GM18907 (cell line): ENCODE measurements at regions not wholly inside any gene's neighbourhood (a gene's known extent, or its start where the extent isn't known, plus 50 kb on each side); places are given as distances from the start of the nearest gene placed in this dataset.
A peak's percentile ranks its signal among the peaks of the same experiment; 100 is the strongest.
"Not testable (repeated sequence)": the region's sequence is repeated elsewhere in the genome, so short reads cannot be mapped to it uniquely, and the experiment has no call there.

Experiments
- ATAC-seq: cut with Tn5 transposase; IDR thresholded peaks from one replicate; pipeline ENCODE4 v1.9.1; 2021; ENCODE audit warnings: mild to moderate bottlenecking, moderate library complexity; ENCODE audit not compliant: unreplicated experiment

DNA sequence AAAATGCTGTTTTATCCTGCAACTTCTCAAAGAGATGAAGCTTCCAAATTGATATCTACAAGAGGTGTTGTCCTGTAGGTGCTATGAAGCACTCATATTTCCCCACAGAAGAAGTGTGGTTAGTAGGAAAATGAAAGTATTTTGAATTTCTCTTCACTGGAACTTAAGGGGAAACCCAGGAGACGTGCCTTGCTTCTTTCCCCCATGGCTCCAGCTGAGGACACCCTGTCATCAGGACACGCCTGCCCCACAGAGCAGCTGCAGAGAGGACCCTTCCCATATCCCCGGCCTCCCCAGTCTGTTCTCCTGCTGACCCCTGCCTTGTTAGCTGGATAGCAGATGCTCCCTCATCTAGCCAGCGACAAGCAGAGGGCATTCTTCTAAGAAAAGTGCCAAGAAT, 371.3 kb downstream of the COG6 start:
- ATAC-seq = peak; percentile 39

DNA sequence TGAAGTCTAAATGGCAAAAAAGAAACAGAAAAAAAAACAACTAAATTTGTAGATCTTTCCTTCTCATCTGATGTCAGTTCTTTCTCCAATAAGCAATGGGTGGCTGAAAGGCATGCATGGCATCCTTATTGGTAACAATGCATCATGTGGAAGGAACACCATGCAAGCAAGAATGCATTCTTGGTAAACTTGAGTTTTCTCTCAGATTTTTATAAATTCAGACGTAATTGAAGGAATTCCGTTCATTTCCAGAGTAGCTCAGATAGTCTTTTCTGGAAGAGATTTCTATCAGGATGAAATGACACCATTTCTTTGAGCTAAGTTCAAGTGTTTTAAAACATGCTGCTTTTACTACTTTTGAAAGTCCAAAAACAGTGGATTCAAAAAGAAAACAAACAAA, 373.0 kb downstream of the COG6 start:
- ATAC-seq = no peak

DNA sequence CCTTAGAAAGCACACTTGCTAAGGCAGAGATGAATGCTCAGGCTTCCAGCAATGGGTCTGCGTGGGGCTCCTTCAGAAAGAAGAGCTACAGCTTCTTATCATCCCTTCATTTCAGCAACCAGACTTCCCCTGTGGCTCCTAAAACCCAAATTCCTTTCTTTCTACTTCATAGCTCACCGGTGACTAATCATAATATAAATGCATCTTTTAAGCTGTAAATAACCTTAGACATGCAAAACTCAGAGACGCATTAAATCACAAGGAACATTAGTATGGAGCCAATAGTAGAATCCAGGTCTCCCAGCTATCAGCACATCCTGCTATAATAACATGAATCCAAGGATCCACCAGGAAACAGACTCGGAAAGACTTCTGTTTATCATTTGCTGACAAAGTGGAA, 375.6 kb downstream of the COG6 start:
- ATAC-seq = no peak

DNA sequence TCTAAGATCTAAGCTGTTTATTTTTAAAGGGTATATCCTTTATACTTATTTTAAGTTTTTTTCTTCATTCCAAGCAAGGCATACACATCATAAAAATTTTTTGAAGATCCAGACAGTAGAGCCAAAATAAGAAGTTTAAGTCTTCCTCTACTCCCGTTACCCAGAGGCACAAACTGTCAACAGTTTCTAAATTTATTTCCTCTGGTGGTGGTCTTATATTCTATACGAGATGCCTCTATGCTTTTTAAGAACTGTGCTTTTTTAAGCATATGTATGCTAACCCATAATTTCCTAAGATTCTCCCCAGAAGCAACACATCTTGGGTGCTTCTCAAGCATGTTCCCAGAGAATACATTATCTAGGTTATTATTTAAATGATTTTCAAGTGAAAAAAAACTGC, 383.6 kb downstream of the COG6 start:
- ATAC-seq = no peak

DNA sequence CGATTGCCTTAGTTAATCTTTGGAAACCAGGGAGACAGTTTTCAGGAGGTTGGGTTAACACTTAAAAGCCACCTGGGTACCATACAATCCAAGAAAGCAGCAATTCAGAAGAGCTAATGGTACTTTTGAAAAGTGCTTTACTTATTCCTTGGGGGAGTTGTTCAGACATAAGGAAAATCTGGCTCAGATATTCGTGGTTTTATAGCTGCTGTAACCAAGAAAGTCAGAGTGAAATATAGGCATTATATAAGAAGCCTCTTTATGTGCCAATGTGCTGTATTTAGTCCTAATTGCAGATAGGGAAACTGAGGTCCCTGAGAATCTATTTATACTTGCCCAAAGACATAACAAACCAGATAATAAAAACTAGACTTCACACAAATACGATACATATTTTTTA, 387.5 kb downstream of the COG6 start:
- ATAC-seq = no peak

DNA sequence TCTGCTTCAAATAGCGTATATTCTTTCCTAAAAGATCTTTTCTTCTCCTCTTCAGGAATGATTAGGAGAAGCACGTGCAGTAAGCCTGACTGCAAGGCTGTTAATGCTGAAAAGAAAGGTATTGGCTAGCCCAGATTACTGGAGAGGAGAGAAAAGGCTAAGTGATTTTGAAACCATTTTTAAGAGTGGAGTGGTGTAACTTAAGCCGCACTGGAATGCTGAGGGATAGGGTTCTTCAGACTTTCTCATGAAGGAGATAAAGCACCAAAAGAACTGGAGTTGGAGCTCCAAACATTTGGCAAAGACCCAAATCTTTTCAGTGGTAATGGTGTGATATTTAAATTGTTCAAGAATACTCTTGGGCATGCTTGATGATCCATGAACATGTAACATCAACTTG, 388.3 kb downstream of the COG6 start:
- no peak for ATAC-seq

DNA sequence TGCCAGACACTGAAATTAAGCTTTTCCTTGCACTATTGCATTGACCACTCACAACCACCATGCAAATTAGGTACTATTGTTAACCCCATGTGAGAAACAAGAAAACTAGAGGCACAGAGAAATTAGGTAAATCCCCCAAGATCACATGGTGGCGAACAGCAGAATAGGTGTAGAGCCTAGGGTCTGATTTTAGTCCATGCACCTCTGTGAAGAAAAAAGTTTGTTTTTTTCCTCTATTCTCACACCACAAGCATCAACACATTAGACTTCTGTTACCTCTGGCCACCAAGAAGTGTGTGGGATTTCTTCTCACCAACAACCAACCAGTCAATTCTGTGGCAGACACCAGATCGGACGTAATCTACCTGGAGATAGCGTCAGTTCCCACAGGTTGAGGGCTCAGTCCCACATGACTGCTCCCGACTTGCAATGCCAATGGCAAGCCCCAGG, 391.9 kb downstream of the COG6 start:
- ATAC-seq = peak; percentile 95

DNA sequence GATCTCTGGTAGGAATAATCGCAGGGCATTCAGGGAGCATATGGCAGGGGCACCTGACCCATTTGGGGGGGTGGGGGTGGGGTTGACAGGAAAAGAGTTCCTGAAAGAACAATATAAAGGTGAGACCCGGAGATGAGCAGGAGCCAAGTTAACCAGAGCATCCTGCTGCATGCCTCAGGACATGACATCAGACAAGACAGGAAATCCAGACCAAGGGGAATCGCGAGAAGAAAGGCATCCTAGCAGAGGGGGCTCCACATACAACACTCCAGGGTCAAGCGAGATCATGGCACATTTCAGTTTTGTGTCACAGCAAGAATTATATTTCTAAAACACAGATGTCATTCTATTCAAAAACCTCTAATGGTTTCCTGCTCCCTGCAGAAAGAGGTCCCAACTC, 393.1 kb downstream of the COG6 start:
- ATAC-seq = no peak

DNA sequence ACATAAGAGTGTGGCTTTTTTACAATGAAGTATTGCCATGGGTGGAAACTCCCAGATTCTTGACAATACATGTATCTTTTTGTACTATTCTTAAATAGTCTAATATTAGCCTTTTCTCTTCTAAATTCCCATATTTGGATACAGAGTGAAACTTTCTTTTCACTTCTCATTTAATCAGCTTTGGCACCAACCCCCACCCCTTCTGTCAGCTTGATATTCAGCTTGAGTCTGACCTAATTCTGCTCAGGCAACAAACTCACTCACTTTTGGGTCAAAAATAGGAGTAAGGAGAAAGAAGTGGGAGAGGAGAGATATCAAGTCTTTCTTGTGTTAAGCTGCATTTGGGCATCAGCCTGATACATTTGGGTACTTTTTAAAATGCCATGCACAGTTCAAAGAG, 397.5 kb downstream of the COG6 start:
- ATAC-seq = no peak

DNA sequence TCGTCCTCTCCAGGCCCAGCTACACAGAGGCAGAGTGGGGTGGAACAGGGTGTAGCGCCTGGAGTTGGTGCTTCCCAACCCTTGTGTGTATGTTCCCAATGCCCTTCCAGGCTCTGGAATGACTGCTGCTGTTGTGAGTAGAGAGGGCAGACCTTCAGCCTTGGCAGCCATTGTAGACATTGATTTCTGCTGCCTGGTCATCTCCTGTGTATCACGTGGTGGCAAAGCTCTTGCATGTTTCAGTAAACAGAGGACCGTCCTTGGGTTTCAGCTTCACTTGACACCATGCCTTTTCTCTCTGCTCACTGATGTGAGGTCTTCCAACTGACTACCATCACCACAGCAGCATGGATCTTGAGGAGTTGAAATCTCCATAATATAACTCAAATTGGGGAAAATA, 397.9 kb downstream of the COG6 start:
- ATAC-seq = no peak

DNA sequence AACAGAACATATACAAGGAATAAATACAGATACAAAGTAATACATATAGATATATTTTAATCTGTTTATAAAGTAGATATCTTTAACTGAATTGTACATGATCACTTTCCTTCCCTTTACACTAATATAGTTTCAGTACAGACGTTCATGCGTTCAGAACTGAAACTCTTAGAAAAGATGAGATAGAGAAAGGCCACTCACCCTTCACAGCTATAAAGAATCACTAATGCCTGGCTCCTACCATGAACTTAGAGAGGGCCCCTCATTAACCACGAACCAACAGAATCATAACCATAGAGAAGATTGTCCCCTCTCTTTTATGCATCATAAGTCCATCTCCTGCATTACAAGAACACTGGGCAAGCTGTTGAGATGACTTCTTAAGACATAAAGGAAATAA, 399.0 kb downstream of the COG6 start:
- ATAC-seq = not testable (repeated sequence)

DNA sequence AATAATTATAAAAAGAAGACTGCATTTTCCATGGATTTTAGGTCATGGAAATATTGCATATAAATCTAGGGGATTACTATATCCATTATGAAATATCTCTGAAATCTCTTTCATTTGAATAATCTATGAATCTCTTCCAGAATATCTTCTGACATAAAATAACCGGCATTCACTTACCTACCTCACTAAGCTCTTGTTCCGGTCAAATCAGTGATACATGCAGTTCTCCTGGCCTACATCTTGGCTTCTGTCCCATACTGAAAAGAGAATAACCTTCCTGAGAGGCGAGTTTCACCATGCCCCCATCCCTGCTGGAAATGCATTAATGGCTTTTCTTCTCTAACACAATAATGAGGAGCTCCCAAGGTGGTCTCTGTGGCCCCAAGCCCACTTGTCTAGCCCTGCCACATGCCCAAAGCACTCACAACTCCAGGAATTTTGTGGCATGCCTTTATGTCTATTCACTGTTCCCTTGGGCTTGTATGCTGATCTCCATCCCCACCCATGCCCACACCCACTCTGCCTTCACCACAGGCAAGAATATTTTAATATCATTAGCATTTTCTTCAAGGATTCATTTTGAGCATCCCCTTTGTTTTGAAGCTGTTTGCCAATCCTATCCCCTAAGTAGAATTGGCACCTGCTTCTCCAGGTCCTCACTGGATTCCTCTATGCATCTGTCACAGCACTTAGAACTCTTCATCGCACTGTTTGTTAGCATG, 401.6 kb downstream of the COG6 start:
- no peak for ATAC-seq

DNA sequence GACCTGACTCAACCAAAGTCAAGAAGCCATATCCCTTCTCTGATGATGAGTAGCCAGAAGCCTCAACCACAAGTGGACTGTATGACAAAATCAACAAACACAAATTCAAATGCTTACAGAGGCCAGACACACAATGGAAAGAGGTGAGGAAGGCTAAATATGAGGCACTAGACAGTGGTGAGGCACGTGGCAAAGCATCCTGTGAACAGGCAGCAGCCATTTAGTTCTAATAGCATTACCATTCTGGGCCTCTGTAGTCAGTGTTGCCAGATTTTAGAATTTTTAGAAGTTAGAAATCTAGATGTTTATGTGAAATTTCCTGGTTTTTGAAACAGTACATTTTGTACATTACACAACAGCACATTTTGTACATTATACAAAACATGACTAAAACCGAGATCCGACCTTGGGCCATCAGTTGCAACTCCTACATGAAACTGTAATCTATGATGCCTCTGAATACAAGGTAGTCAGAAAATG, 403.3 kb downstream of the COG6 start:
- peak; percentile 44 for ATAC-seq

DNA sequence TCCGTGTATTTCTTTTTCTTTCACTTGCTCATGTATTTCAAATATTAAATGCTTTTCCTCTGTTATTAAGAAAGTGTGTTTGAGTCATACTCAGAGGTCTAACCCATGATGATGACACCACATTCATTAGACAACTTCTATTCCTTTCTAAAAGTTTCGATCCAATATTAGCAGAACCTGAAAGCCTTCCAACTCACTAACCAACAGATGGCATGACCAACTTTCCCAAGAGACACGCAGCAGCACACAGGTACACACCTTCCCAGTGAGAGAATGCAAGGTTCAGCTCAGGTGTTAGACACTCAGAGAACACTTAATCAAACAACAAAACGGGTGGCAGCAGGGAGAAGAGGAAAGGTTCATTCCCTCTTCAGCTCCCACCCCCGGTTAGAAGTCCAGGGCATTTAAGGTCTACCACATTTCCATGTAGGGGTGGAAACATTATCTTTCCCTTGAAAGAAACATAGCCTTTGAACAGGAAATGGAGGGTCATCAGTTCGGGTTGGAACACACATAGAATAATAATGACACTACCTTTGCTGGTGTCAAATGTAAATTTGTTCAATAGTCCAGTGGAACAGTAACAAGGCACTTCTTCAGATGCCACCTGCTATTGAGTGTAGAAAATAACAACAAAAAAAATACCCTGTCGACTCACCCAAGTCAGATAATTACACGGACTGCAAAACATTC, 404.2 kb downstream of the COG6 start:
- peak; percentile 45 for ATAC-seq

DNA sequence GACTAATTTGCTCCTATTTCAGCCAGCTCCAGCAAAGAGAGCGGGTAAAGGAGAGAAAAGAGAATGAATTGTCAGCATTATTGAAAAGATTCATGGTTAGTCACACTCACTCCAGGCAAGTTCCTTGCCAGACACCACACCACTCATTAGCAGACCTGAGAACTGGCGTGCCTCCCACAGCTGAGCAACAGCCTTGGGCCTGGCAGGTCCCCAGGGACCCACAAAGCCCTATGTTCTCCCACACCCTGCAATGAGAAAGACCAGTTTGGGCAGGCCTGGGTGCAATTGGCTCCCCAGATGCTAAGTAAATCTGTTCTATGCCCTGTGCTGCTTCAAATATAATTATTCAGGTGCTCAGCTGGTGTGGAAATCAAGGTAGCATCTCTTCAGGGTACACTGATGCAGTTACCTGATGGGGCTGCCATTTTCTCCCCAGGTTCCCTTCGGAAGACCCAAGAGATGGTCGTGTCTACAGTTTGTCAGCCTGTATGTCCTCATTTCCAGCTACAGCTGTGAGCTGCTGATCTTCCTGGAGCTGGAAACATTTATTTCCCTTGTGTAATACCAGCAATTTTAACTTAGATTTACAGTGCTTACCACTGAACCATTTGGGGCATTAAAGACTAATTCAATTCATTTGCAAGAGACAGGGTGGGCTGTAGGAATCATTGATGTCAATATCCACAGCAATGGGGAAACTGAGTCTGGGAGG, 405.0 kb downstream of the COG6 start:
- peak; percentile 80 for ATAC-seq

DNA sequence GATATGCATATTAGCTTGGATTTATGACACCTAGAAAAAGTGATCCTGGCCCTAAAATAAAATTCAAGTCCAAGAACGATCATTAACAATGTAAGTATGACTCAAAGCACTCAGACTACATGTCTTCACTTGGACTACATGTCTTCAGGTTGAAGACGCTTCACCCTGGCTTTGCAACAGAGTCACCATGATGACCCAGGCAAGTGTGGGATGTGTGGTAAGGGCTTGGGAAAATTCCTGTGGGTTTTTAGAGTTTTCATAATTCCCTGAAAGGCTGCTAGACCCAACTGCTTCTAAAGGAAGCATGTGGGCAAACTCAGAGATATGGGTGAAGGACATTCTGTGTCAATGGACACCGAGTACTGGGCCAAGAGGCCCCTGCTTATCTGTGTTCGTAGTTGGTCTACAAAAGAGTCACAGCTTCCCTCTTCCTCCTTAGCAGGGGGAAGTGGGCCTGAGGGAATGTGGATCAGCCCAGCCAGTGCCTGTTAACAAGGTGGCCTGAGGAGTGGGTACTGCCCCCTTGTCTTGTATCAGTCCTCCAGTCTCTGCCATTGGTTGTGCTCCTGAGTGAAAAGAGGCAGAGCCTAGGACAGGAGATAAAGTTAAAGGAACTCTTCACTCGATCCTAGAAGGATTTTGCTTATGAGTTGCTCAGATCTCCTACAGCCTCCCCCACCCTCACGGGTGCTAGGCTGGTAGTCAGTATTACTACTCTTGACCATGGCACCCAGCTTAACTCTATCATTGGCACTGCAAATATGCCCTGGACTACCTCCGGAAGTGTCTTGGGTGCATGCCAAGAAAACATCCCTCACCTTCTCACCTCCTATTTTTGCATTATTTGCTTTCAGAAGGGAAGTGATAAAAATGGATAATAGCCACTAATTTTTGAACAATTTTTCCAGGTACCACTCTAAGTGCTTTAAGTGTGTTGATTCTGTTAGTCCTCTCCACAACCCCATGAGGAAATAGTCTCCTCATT, 406.3 kb downstream of the COG6 start:
- no peak for ATAC-seq

DNA sequence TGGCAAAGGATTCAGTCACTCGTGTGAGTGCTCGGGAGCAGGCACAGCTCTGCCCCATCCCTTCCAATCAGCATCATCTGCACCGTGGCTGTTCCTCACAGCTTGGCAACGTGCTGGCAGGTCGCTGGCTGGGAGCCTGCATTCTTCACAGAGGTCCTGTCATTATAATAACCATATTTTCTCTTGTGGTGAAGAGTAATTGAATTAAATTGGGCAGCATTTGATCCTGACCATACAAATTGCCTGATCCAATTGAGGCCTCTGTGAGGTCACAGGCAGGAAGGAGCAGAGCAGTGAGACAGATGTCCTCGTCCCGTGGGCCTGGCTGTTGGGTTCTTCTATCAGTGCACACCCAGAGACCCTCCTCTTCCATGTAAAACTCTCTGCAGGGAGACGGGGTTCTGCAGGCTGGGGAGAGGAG, 407.8 kb downstream of the COG6 start:
- ATAC-seq = no peak

DNA sequence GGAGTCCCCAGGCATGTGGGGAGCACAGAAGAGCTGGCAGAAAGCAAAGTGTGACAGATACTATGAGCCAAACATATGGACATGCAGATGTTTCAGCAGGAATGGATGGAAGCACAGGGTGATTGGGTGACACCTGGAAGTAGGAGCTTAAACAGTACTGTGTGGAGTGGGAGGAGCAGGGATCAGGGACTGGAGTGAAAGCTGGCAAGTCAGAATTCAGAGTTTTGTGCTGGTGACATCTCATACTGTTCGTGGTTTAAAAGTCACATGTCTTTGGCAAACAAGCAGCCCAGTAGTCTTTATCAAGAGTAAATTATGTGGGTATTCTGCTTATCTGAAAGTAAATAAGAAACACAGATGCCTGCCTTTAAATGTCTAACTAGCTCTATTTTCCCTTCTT, 408.2 kb downstream of the COG6 start:
- ATAC-seq = no peak

DNA sequence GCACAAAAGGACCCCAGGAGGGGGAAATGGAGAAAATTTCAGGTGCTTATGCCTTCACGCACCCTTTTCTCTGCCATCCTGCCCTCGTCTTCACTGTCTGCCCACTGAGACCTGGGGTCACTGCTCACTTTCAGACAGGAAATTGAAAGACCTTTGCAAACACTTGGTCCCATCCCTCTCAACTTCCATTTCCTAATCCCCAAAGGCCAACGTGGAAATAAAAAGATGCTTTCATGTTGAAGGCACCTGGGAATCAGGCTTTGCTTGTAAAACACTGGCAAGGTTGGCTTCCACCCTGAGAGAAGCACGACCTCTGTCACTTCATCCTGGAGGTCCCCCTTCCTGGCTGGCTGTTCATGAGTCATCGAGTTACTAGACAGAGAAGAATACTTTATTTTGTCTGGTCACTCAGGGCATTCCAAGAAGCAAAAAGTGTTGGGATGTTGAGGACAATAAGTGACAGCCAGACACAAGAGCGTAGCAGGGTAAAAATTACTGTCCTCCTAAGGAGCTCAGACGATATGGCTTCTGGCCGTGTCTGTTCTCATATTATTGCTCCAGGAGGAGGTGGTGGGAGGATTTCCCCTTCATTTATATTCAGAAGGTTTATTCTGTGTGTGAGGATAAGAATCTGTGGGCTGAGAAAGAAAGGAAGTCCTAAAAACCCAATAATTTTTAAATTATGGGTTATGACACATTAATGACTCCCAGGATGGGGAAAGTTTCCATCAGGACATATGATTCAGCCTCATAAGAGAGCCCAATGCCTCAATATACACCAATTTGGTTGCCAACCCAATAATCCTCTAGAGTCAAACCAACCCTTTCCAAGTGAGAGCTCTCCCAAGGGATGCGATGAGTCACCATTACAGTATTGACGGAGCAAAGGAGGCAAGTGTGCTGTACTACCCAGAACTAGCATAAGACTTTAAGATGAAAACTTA, 409.0 kb downstream of the COG6 start:
- no peak for ATAC-seq
